Liver (tissue), 8 donors: ENCODE measurements at regions not wholly inside any gene's neighbourhood (a gene's known extent, or its start where the extent isn't known, plus 50 kb on each side); places are given as distances from the start of the nearest gene placed in this dataset.

Experiments
- DNase-seq: peaks from one replicate; pipeline ENCODE4 v3.0.0-alpha.2; 2017; ENCODE audit warnings: low spot score
- H3K27ac ChIP-seq, 2 donors: one replicate each; pipeline ENCODE4 v1.7.0; 2013; ENCODE audit warnings: inconsistent platforms in 2 of 2, low read length in 2 of 2, control low read depth in 1 of 2, low read depth in 1 of 2, mild to moderate bottlenecking in 1 of 2
- H3K27me3 ChIP-seq, 4 donors: one replicate each; pipeline versions ENCODE4 v1.6.1 to v1.7.0; 2013; ENCODE audit warnings: low read length in 3 of 4, inconsistent platforms in 1 of 4, mild to moderate bottlenecking in 1 of 4, moderate library complexity in 1 of 4; ENCODE audit not compliant: control insufficient read depth in 4 of 4, insufficient read depth in 4 of 4
- H3K36me3 ChIP-seq, 4 donors: one replicate each; pipeline versions ENCODE4 v1.6.1 to v1.7.0; 2013; ENCODE audit warnings: low read length in 3 of 4, mild to moderate bottlenecking in 3 of 4, low read depth in 1 of 4, moderate library complexity in 1 of 4; ENCODE audit not compliant: control insufficient read depth in 4 of 4, insufficient read depth in 3 of 4
- H3K4me1 ChIP-seq, 4 donors: one replicate each; pipeline versions ENCODE4 v1.6.1 to v1.7.0; 2013; ENCODE audit warnings: low read length in 3 of 4, mild to moderate bottlenecking in 3 of 4, moderate library complexity in 1 of 4; ENCODE audit not compliant: control insufficient read depth in 4 of 4, insufficient read depth in 4 of 4
- H3K4me3 ChIP-seq, 3 donors: one replicate each; pipeline versions ENCODE4 v1.6.1 to v1.7.0; 2013; ENCODE audit warnings: low read length in 3 of 3, control low read depth in 1 of 3, low read depth in 1 of 3, mild to moderate bottlenecking in 1 of 3
- H3K9ac ChIP-seq, 2 donors: one replicate each; pipeline ENCODE4 v1.7.0; 2013; ENCODE audit warnings: low read length in 2 of 2, mild to moderate bottlenecking in 2 of 2, moderate library complexity in 2 of 2, control low read depth in 1 of 2, low read depth in 1 of 2
- H3K9me3 ChIP-seq, 4 donors: one replicate each; pipeline versions ENCODE4 v1.6.1 to v1.7.0; 2013; ENCODE audit warnings: low read length in 3 of 4; ENCODE audit not compliant: control insufficient read depth in 4 of 4
- EGR1 ChIP-seq, 2 donors: IDR thresholded peaks; 2 replicates each; pipeline ENCODE4 v1.6.1; 2016 to 2018; ENCODE audit warnings: antibody characterized with exemption in 2 of 2, low read depth in 2 of 2
- FOXA2 ChIP-seq: IDR thresholded peaks from 2 replicates; pipeline ENCODE4 v1.6.1; 2016; ENCODE audit warnings: antibody characterized with exemption
- GABPA ChIP-seq, 2 donors: IDR thresholded peaks in 1 of 2; conservative IDR thresholded peaks in 1 of 2; 2 replicates each; pipeline ENCODE4 v1.6.1; 2016; ENCODE audit warnings: antibody characterized with exemption in 2 of 2, mild to moderate bottlenecking in 1 of 2, moderate library complexity in 1 of 2
- HNF4A ChIP-seq, 2 donors: conservative IDR thresholded peaks; 2 replicates each; pipeline ENCODE4 v1.6.1; 2016; ENCODE audit warnings: antibody characterized with exemption in 2 of 2, mild to moderate bottlenecking in 2 of 2
- HNF4G ChIP-seq: IDR thresholded peaks from 2 replicates; pipeline ENCODE4 v1.6.1; 2016; ENCODE audit warnings: antibody characterized with exemption
- JUND ChIP-seq, 2 donors: IDR thresholded peaks; 2 replicates each; pipeline ENCODE4 v1.6.1; 2016; ENCODE audit warnings: antibody characterized with exemption in 2 of 2
- MAX ChIP-seq: IDR thresholded peaks from 2 replicates; pipeline ENCODE4 v1.6.1; 2016; ENCODE audit warnings: antibody characterized with exemption
- RAD21 ChIP-seq, 2 donors: IDR thresholded peaks; 2 replicates each; pipeline ENCODE4 v1.6.1; 2016; ENCODE audit warnings: antibody characterized with exemption in 2 of 2, mild to moderate bottlenecking in 2 of 2
- REST ChIP-seq: IDR thresholded peaks from 2 replicates; pipeline ENCODE4 v1.6.1; 2016; ENCODE audit warnings: antibody characterized with exemption, mild to moderate bottlenecking
- RXRA ChIP-seq, 2 donors: IDR thresholded peaks; 2 replicates each; pipeline ENCODE4 v1.6.1; 2017 to 2018; ENCODE audit warnings: antibody characterized with exemption in 2 of 2, mild to moderate bottlenecking in 1 of 2
- YY1 ChIP-seq: IDR thresholded peaks from 2 replicates; pipeline ENCODE4 v1.6.1; 2016; ENCODE audit warnings: antibody characterized with exemption, mild to moderate bottlenecking
- WGBS: extraction: QIAGEN DNeasy Blood & Tissue Kit; methylation state at CpG from one replicate; pipeline ENCODE4 v1.1.7; 2013; 5-methylcytosine and 5-hydroxymethylcytosine counted together
- TF ChIP-seq, protein P1 (sequence below): IDR thresholded peaks from 2 replicates; pipeline ENCODE4 v1.6.1; 2016; ENCODE audit warnings: antibody characterized with exemption
- TF ChIP-seq, protein P2 (sequence below): fragments of 150-350 bp; IDR thresholded peaks from 2 replicates; pipeline ENCODE4 v1.5.1; 2017; ENCODE audit warnings: improper control_type of control experiment, low read depth, low read length; ENCODE audit not compliant: missing input control
- donor health status: healthy.
- donor health status: healthy.
- donor health status: healthy.
- donor health status: healthy.
- donor health status: healthy.

GRCh38 chr16:73997340-73997711 lies 299.3 kb upstream of the PSMD7 start:
- TF ChIP-seq, protein P1, sequence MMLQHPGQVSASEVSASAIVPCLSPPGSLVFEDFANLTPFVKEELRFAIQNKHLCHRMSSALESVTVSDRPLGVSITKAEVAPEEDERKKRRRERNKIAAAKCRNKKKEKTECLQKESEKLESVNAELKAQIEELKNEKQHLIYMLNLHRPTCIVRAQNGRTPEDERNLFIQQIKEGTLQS = no peak
- TF ChIP-seq HNF4A (conservative IDR thresholded peaks at IDR 0.05) = no peak
- no peak for TF ChIP-seq RAD21 (IDR thresholded peaks at IDR 0.05)
- TF ChIP-seq EGR1 (IDR thresholded peaks at IDR 0.05; ENCODE audit: low read depth in 2 of 2) = no peak
- TF ChIP-seq RXRA (IDR thresholded peaks at IDR 0.05) = no peak
- TF ChIP-seq FOXA2 = no peak
- no peak for TF ChIP-seq GABPA (IDR thresholded peaks at IDR 0.05 in 1 of 2, conservative IDR thresholded peaks at IDR 0.05 in 1 of 2)
- no peak for TF ChIP-seq REST
- no peak for TF ChIP-seq JUND (IDR thresholded peaks at IDR 0.05)
- no peaks in the 10 kb centered on the region for H3K36me3 ChIP-seq
- WGBS = 78% methylated on average over 3 of the region's 3 CpGs
- H3K4me1 ChIP-seq = no peaks in the 10 kb centered on the region
- DNase-seq = no peak
- no peak overlapping the region for H3K27ac ChIP-seq
- no peak overlapping the region for H3K9ac ChIP-seq
- no peaks in the 10 kb centered on the region for H3K27me3 ChIP-seq
- H3K4me3 ChIP-seq = no peak overlapping the region
- no peaks in the 10 kb centered on the region for H3K9me3 ChIP-seq

- Histone ChIP-seq H3K36me3 (no peaks in the 10 kb centered on the region), H3K9ac (no peak overlapping the region), H3K27me3 (no peaks in the 10 kb centered on the region), H3K9me3 (no peaks in the 10 kb centered on the region), H3K4me3 (no peak overlapping the region), H3K4me1 (no peaks in the 10 kb centered on the region), H3K27ac (no peak overlapping the region)
- WGBS = 74% methylated on average over 11 of the region's 11 CpGs
- DNase-seq = no peak
- TF ChIP-seq GABPA (IDR thresholded peaks at IDR 0.05 in 1 of 2, conservative IDR thresholded peaks at IDR 0.05 in 1 of 2) = no peak
- TF ChIP-seq EGR1 (IDR thresholded peaks at IDR 0.05; ENCODE audit: low read depth in 2 of 2) = no peak
- TF ChIP-seq, protein P2, sequence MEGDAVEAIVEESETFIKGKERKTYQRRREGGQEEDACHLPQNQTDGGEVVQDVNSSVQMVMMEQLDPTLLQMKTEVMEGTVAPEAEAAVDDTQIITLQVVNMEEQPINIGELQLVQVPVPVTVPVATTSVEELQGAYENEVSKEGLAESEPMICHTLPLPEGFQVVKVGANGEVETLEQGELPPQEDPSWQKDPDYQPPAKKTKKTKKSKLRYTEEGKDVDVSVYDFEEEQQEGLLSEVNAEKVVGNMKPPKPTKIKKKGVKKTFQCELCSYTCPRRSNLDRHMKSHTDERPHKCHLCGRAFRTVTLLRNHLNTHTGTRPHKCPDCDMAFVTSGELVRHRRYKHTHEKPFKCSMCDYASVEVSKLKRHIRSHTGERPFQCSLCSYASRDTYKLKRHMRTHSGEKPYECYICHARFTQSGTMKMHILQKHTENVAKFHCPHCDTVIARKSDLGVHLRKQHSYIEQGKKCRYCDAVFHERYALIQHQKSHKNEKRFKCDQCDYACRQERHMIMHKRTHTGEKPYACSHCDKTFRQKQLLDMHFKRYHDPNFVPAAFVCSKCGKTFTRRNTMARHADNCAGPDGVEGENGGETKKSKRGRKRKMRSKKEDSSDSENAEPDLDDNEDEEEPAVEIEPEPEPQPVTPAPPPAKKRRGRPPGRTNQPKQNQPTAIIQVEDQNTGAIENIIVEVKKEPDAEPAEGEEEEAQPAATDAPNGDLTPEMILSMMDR = no peak
- no peak for TF ChIP-seq MAX
- TF ChIP-seq HNF4G = no peak
- TF ChIP-seq YY1 = no peak
- TF ChIP-seq JUND (IDR thresholded peaks at IDR 0.05) = no peak
Observed at GRCh38 chr16:73996624-73997339, 299.8 kb upstream of the PSMD7 start.
